Fibroblast of lung (primary cell): ENCODE measurements at regions not wholly inside any gene's neighbourhood (a gene's known extent, or its start where the extent isn't known, plus 50 kb on each side); places are given as distances from the start of the nearest gene placed in this dataset.

Source experiments
- DNase-seq, 2 donors: peaks; one replicate each; pipeline versions ENCODE4 v3.0.0 to v3.0.0-alpha.2; 2010; ENCODE audit warnings: low read depth in 2 of 2
- H2AFZ ChIP-seq: 2 replicates; pipeline ENCODE4 v1.5.1; 2012; ENCODE audit warnings: low read length, control low read depth, inconsistent platforms
- H3K27ac ChIP-seq: 2 replicates; pipeline ENCODE4 v1.5.1; 2011; ENCODE audit warnings: low read length, control low read depth; ENCODE audit not compliant: insufficient read depth
- H3K27me3 ChIP-seq: 2 replicates; pipeline ENCODE4 v1.5.1; 2011; ENCODE audit warnings: mild to moderate bottlenecking, low read length; ENCODE audit not compliant: control insufficient read depth, insufficient read depth
- H3K36me3 ChIP-seq: 2 replicates; pipeline ENCODE4 v1.5.1; 2011; ENCODE audit warnings: low read length; ENCODE audit not compliant: control insufficient read depth, insufficient read depth
- H3K4me1 ChIP-seq: 2 replicates; pipeline ENCODE4 v1.5.1; 2011; ENCODE audit warnings: low read length; ENCODE audit not compliant: control insufficient read depth, insufficient read depth; ENCODE audit errors: extremely low read depth
- H3K4me2 ChIP-seq: 2 replicates; pipeline ENCODE4 v1.5.1; 2011; ENCODE audit warnings: low read length, control low read depth; ENCODE audit not compliant: insufficient read depth; ENCODE audit errors: extremely low read depth
- H3K4me3 ChIP-seq, 4 experiments: fragments of 200-600 bp in 1 of 4; sonication (generic) in 1 of 4; replicated peaks in 1 of 4; 2 replicates each; pipeline ENCODE4 v1.5.1; 2011 to 2016; ENCODE audit warnings: low read length in 4 of 4, low read depth in 3 of 4, mild to moderate bottlenecking in 3 of 4, control low read depth in 2 of 4, inconsistent platforms in 1 of 4, mixed read lengths in 1 of 4; ENCODE audit not compliant: insufficient read depth in 1 of 4; ENCODE audit errors: control extremely low read depth in 1 of 4
- H3K79me2 ChIP-seq: 2 replicates; pipeline ENCODE4 v1.5.1; 2012; ENCODE audit warnings: mild to moderate bottlenecking, low read length, inconsistent platforms; ENCODE audit not compliant: control insufficient read depth, insufficient read depth
- H3K9ac ChIP-seq: 2 replicates; pipeline ENCODE4 v1.5.1; 2011; ENCODE audit warnings: mild to moderate bottlenecking, low read length, control low read depth; ENCODE audit not compliant: insufficient read depth
- H3K9me3 ChIP-seq: 2 replicates; pipeline ENCODE4 v1.5.1; 2012; ENCODE audit warnings: low read depth, low read length; ENCODE audit not compliant: control insufficient read depth, insufficient read depth
- H4K20me1 ChIP-seq: 2 replicates; pipeline ENCODE4 v1.5.1; 2011; ENCODE audit warnings: low read length; ENCODE audit not compliant: control insufficient read depth, insufficient read depth; ENCODE audit errors: extremely low read depth
- CTCF ChIP-seq, 2 donors: IDR thresholded peaks in 1 of 2; conservative IDR thresholded peaks in 1 of 2; 1 replicate in 1 of 2; 2 replicates in 1 of 2; pipeline ENCODE4 v1.5.1; 2011 to 2012; ENCODE audit warnings: low read length in 2 of 2, control low read depth in 1 of 2, inconsistent platforms in 1 of 2, low read depth in 1 of 2, mild to moderate bottlenecking in 1 of 2
- EZH2 ChIP-seq: IDR thresholded peaks from 2 replicates; pipeline ENCODE4 v1.5.1; 2012; ENCODE audit warnings: low read length, control low read depth, mild to moderate bottlenecking; ENCODE audit errors: missing control alignments

GRCh38 chr6:90415178-90415577 lies 118.5 kb upstream of the BACH2 start:
- Histone ChIP-seq H4K20me1 (peaks cover 2% of the 10 kb centered on the region), H3K9me3 (no peaks in the 10 kb centered on the region), H2AFZ (no peak overlapping the region), H3K79me2 (no peaks in the 10 kb centered on the region), H3K27ac (no peak overlapping the region), H3K4me3 (no peak overlapping the region), H3K4me2 (no peak overlapping the region), H3K4me1 (no peaks in the 10 kb centered on the region), H3K36me3 (no peaks in the 10 kb centered on the region), H3K9ac (no peak overlapping the region), H3K27me3 (peaks cover 5% of the 10 kb centered on the region)
- DNase-seq, result no peak
- TF ChIP-seq EZH2, result no peak
- TF ChIP-seq CTCF (conservative IDR thresholded peaks at IDR 0.05 in 1 of 2, IDR thresholded peaks at IDR 0.05 in 1 of 2; ENCODE audit: low read depth in 1 of 2, low read length in 2 of 2), result no peak

GRCh38 chr6:90414352-90414751 lies 117.7 kb upstream of the BACH2 start:
- no peak overlapping the region for H3K4me2 ChIP-seq
- H2AFZ ChIP-seq, result no peak overlapping the region

GRCh38 chr6:90413867-90414266 lies 117.2 kb upstream of the BACH2 start:
- no peak overlapping the region for H3K9ac ChIP-seq
- TF ChIP-seq CTCF (conservative IDR thresholded peaks at IDR 0.05 in 1 of 2, IDR thresholded peaks at IDR 0.05 in 1 of 2; ENCODE audit: low read depth in 1 of 2, low read length in 2 of 2), result no peak
- no peak for TF ChIP-seq EZH2
- peak; percentile 53 to 59 for DNase-seq
- H3K27me3 ChIP-seq, result peaks cover 2% of the 10 kb centered on the region
- peaks cover 2% of the 10 kb centered on the region for H4K20me1 ChIP-seq
- peak overlapping the region; percentile 61 for H3K4me2 ChIP-seq
- H3K27ac ChIP-seq, result no peak overlapping the region
- no peaks in the 10 kb centered on the region for H3K79me2 ChIP-seq
- H2AFZ ChIP-seq, result peak overlapping the region; percentile 23
- peak overlapping the region; percentile 20 to 52 (median 36) for H3K4me3 ChIP-seq
- no peaks in the 10 kb centered on the region for H3K9me3 ChIP-seq
- no peaks in the 10 kb centered on the region for H3K4me1 ChIP-seq
- H3K36me3 ChIP-seq, result no peaks in the 10 kb centered on the region

More at GRCh38 chr6:90414352-90414751, 117.7 kb upstream of the BACH2 start:
- no peak for DNase-seq
- Histone ChIP-seq H3K79me2 (no peaks in the 10 kb centered on the region), H4K20me1 (peaks cover 2% of the 10 kb centered on the region), H3K36me3 (no peaks in the 10 kb centered on the region), H3K9ac (no peak overlapping the region), H3K9me3 (no peaks in the 10 kb centered on the region), H3K27me3 (peaks cover 5% of the 10 kb centered on the region), H3K4me3 (no peak overlapping the region), H3K4me1 (no peaks in the 10 kb centered on the region), H3K27ac (no peak overlapping the region)
- TF ChIP-seq EZH2 (no peak), CTCF (conservative IDR thresholded peaks at IDR 0.05 in 1 of 2, IDR thresholded peaks at IDR 0.05 in 1 of 2; ENCODE audit: low read depth in 1 of 2, low read length in 2 of 2) (no peak)
